ENCODE measurements at regions not wholly inside any gene's neighbourhood (a gene's known extent, or its start where the extent isn't known, plus 50 kb on each side); places are given as distances from the start of the nearest gene placed in this dataset.
"Not testable (repeated sequence)": the region's sequence is repeated elsewhere in the genome, so short reads cannot be mapped to it uniquely, and the experiment has no call there.

DNA sequence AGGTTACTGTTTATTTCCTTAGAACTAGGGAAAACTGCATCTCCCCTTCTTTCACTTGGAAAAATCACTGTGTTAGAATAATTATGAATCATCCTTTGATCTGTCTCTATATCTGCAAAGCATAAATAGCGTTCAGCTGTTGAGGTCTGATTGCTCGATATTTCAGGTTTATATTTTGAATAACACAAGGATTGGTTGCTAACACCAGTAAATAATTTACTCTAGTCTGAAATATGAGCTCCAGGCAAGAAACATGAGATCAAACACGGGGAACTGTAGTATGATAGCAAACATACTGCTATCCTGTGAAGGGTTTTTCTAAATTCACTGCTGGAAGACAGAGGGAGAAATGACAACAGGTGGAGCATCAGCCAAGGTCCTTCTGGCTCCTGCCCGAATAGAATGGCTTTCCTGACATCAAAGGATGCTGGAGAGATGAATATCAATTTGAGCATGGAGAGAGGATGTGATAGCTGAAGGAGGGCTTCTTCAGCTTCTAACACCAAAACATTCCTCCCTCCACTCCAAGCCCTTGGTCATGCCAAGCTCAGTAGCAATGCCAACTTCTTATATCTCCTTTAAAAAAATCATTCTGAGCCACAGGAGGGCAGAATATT, 450.3 kb downstream of the SHISA9 start:
- no peak overlapping the region for H3K27ac ChIP-seq (ENCODE audit: low read depth, low read length)
- no peak for ATAC-seq

DNA sequence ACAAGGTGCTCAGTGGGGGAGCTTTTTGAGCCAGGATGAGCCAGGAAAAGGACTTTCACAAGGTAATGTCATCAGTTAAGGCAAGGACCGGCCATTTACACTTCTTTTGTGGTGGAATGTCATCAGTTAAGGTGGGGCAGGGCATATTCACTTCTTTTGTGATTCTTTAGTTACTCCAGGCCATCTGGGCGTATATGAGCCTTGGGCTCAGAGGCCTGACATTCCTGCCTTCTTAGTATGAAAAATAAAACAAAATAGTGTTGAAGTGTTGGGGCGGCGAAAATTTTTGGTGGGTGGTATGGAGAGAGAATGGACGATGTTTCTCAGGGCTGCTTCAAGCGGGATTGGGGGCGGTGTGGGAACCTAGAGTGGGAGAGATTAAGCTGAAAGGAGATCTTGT, 451.4 kb downstream of the SHISA9 start:
- H3K36me3 ChIP-seq (ENCODE audit: control insufficient read depth in 1 of 2, insufficient read depth in 2 of 2, low read length in 2 of 2); H2AFZ ChIP-seq (ENCODE audit: low read depth, low read length, poor library complexity, severe bottlenecking); BruUV-seq (replicated peaks); H3K27ac ChIP-seq (ENCODE audit: low read depth, low read length); ATAC-seq; H3K79me2 ChIP-seq (ENCODE audit: insufficient read depth, low read length); H3K4me2 ChIP-seq (ENCODE audit: low read length); H4K20me1 ChIP-seq (ENCODE audit: insufficient read depth); H3K9ac ChIP-seq (ENCODE audit: low read length); H3K4me3 ChIP-seq (replicated peaks in 1 of 2; ENCODE audit: low read depth in 1 of 2, low read length in 2 of 2); POLR2A ChIA-PET; RAD21 ChIA-PET (ENCODE audit: low non-redundant PET in 1 of 2, low total read pairs in 2 of 2, uncharacterized antibody in 2 of 2, unreplicated experiment in 2 of 2); H3K4me1 ChIP-seq (ENCODE audit: control insufficient read depth in 1 of 2, insufficient read depth in 2 of 2, low read length in 2 of 2); CTCF ChIA-PET; intact Hi-C loops (cut with micrococcal nuclease); H3K9me3 ChIP-seq (ENCODE audit: control insufficient read depth in 1 of 2, insufficient read depth in 1 of 2, low read depth in 1 of 2, low read length in 2 of 2); DNase-seq (ENCODE audit: low read depth, low spot score); H3K27me3 ChIP-seq (ENCODE audit: insufficient read depth, low read length); H3K9me2 ChIP-seq (ENCODE audit: insufficient read depth): not testable (repeated sequence)

More for the DNA sequence above, 450.3 kb downstream of the SHISA9 start:
- no TSS peak for BruUV-seq (replicated peaks)
- intact Hi-C loops (cut with micrococcal nuclease): no loop called here
- no peaks in the 10 kb centered on the region for H3K36me3 ChIP-seq (ENCODE audit: control insufficient read depth in 1 of 2, insufficient read depth in 2 of 2, low read length in 2 of 2)
- no peak overlapping the region for H3K4me3 ChIP-seq (replicated peaks in 1 of 2; ENCODE audit: low read depth in 1 of 2, low read length in 2 of 2)
- CTCF ChIA-PET: no interaction called here
- H3K79me2 ChIP-seq (ENCODE audit: insufficient read depth, low read length): no peaks in the 10 kb centered on the region
- no peak overlapping the region for H2AFZ ChIP-seq (ENCODE audit: low read depth, low read length, poor library complexity, severe bottlenecking)
- H3K4me1 ChIP-seq (ENCODE audit: control insufficient read depth in 1 of 2, insufficient read depth in 2 of 2, low read length in 2 of 2): no peaks in the 10 kb centered on the region
- no peak overlapping the region for H3K9ac ChIP-seq (ENCODE audit: low read length)
- TF ChIP-seq SIN3A (IDR thresholded peaks at IDR 0.05; ENCODE audit: low read depth) (no peak), TCF7L2 (IDR thresholded peaks at IDR 0.05; ENCODE audit: borderline replicate concordance, extremely low read depth, insufficient read depth, insufficient read length) (no peak), SP1 (IDR thresholded peaks at IDR 0.05; ENCODE audit: low read depth) (no peak), RAD21 (IDR thresholded peaks at IDR 0.05; ENCODE audit: low read depth) (no peak), POLR2A (IDR thresholded peaks at IDR 0.05; ENCODE audit: borderline replicate concordance, extremely low read depth, insufficient read depth, insufficient read length) (no peak), FOSL1 (IDR thresholded peaks at IDR 0.05; ENCODE audit: low read depth) (no peak), EGR1 (IDR thresholded peaks at IDR 0.05; ENCODE audit: low read depth) (no peak)
- TF ChIP-seq, protein P1, sequence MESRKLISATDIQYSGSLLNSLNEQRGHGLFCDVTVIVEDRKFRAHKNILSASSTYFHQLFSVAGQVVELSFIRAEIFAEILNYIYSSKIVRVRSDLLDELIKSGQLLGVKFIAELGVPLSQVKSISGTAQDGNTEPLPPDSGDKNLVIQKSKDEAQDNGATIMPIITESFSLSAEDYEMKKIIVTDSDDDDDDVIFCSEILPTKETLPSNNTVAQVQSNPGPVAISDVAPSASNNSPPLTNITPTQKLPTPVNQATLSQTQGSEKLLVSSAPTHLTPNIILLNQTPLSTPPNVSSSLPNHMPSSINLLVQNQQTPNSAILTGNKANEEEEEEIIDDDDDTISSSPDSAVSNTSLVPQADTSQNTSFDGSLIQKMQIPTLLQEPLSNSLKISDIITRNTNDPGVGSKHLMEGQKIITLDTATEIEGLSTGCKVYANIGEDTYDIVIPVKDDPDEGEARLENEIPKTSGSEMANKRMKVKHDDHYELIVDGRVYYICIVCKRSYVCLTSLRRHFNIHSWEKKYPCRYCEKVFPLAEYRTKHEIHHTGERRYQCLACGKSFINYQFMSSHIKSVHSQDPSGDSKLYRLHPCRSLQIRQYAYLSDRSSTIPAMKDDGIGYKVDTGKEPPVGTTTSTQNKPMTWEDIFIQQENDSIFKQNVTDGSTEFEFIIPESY (IDR thresholded peaks at IDR 0.05; ENCODE audit: extremely low read depth, insufficient replicate concordance, low read length): no peak
- TF ChIP-seq, protein P2, sequence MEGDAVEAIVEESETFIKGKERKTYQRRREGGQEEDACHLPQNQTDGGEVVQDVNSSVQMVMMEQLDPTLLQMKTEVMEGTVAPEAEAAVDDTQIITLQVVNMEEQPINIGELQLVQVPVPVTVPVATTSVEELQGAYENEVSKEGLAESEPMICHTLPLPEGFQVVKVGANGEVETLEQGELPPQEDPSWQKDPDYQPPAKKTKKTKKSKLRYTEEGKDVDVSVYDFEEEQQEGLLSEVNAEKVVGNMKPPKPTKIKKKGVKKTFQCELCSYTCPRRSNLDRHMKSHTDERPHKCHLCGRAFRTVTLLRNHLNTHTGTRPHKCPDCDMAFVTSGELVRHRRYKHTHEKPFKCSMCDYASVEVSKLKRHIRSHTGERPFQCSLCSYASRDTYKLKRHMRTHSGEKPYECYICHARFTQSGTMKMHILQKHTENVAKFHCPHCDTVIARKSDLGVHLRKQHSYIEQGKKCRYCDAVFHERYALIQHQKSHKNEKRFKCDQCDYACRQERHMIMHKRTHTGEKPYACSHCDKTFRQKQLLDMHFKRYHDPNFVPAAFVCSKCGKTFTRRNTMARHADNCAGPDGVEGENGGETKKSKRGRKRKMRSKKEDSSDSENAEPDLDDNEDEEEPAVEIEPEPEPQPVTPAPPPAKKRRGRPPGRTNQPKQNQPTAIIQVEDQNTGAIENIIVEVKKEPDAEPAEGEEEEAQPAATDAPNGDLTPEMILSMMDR (IDR thresholded peaks at IDR 0.05 in 2 of 3, conservative IDR thresholded peaks at IDR 0.05 in 1 of 3; ENCODE audit: borderline replicate concordance in 1 of 3, insufficient read depth in 1 of 3, low read depth in 2 of 3, low read length in 2 of 3): no peak
- H4K20me1 ChIP-seq (ENCODE audit: insufficient read depth): no peaks in the 10 kb centered on the region
- RAD21 ChIA-PET (ENCODE audit: low non-redundant PET in 1 of 2, low total read pairs in 2 of 2, uncharacterized antibody in 2 of 2, unreplicated experiment in 2 of 2): no interaction called here
- H3K9me2 ChIP-seq (ENCODE audit: insufficient read depth): no peaks in the 10 kb centered on the region
- no peaks in the 10 kb centered on the region for H3K27me3 ChIP-seq (ENCODE audit: insufficient read depth, low read length)
- POLR2A ChIA-PET: no interaction called here
- DNase-seq (ENCODE audit: low read depth, low spot score): no peak
- no peak overlapping the region for H3K4me2 ChIP-seq (ENCODE audit: low read length)
- H3K9me3 ChIP-seq (ENCODE audit: control insufficient read depth in 1 of 2, insufficient read depth in 1 of 2, low read depth in 1 of 2, low read length in 2 of 2): no peaks in the 10 kb centered on the region; a peak in 1 of 4 replicates

DNA sequence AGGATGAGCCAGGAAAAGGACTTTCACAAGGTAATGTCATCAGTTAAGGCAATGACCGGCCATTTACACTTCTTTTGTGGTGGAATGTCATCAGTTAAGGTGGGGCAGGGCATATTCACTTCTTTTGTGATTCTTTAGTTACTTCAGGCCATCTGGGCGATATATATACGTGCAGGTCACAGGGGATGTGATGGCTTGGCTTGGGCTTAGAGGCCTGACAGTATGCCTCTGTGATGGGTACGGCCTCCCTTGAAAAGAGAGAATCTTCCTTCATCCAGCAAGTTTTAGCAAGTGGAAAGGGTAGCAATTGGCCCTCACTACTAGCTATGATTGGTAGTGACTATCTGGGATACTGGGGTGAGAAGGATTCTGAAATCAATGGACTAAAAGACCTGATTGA, 456.4 kb downstream of the SHISA9 start:
- H3K9me2 ChIP-seq (ENCODE audit: insufficient read depth); RAD21 ChIA-PET (ENCODE audit: low non-redundant PET in 1 of 2, low total read pairs in 2 of 2, uncharacterized antibody in 2 of 2, unreplicated experiment in 2 of 2); ATAC-seq; H3K4me3 ChIP-seq (replicated peaks in 1 of 2; ENCODE audit: low read depth in 1 of 2, low read length in 2 of 2); H3K4me1 ChIP-seq (ENCODE audit: control insufficient read depth in 1 of 2, insufficient read depth in 2 of 2, low read length in 2 of 2); CTCF ChIA-PET; intact Hi-C loops (cut with micrococcal nuclease); BruUV-seq (replicated peaks); H3K9ac ChIP-seq (ENCODE audit: low read length); H3K27me3 ChIP-seq (ENCODE audit: insufficient read depth, low read length); H3K4me2 ChIP-seq (ENCODE audit: low read length); DNase-seq (ENCODE audit: low read depth, low spot score); H3K79me2 ChIP-seq (ENCODE audit: insufficient read depth, low read length); H3K27ac ChIP-seq (ENCODE audit: low read depth, low read length); POLR2A ChIA-PET; H3K36me3 ChIP-seq (ENCODE audit: control insufficient read depth in 1 of 2, insufficient read depth in 2 of 2, low read length in 2 of 2); H4K20me1 ChIP-seq (ENCODE audit: insufficient read depth); H2AFZ ChIP-seq (ENCODE audit: low read depth, low read length, poor library complexity, severe bottlenecking): not testable (repeated sequence)
- H3K9me3 ChIP-seq (ENCODE audit: control insufficient read depth in 1 of 2, insufficient read depth in 1 of 2, low read depth in 1 of 2, low read length in 2 of 2): peaks cover 0 to 11% of the 10 kb centered on the region in 2 experiments; a peak in 2 of 4 replicates
